Fibroblast of lung (primary cell): ENCODE measurements at regions not wholly inside any gene's neighbourhood (a gene's known extent, or its start where the extent isn't known, plus 50 kb on each side); places are given as distances from the start of the nearest gene placed in this dataset.

Experiments used
- DNase-seq, 2 donors: peaks; one replicate each; pipeline versions ENCODE4 v3.0.0 to v3.0.0-alpha.2; 2010; ENCODE audit warnings: low read depth in 2 of 2
- H2AFZ ChIP-seq: 2 replicates; pipeline ENCODE4 v1.5.1; 2012; ENCODE audit warnings: low read length, control low read depth, inconsistent platforms
- H3K27ac ChIP-seq: 2 replicates; pipeline ENCODE4 v1.5.1; 2011; ENCODE audit warnings: low read length, control low read depth; ENCODE audit not compliant: insufficient read depth
- H3K27me3 ChIP-seq: 2 replicates; pipeline ENCODE4 v1.5.1; 2011; ENCODE audit warnings: mild to moderate bottlenecking, low read length; ENCODE audit not compliant: control insufficient read depth, insufficient read depth
- H3K36me3 ChIP-seq: 2 replicates; pipeline ENCODE4 v1.5.1; 2011; ENCODE audit warnings: low read length; ENCODE audit not compliant: control insufficient read depth, insufficient read depth
- H3K4me1 ChIP-seq: 2 replicates; pipeline ENCODE4 v1.5.1; 2011; ENCODE audit warnings: low read length; ENCODE audit not compliant: control insufficient read depth, insufficient read depth; ENCODE audit errors: extremely low read depth
- H3K4me2 ChIP-seq: 2 replicates; pipeline ENCODE4 v1.5.1; 2011; ENCODE audit warnings: low read length, control low read depth; ENCODE audit not compliant: insufficient read depth; ENCODE audit errors: extremely low read depth
- H3K4me3 ChIP-seq, 4 experiments: fragments of 200-600 bp in 1 of 4; sonication (generic) in 1 of 4; replicated peaks in 1 of 4; 2 replicates each; pipeline ENCODE4 v1.5.1; 2011 to 2016; ENCODE audit warnings: low read length in 4 of 4, low read depth in 3 of 4, mild to moderate bottlenecking in 3 of 4, control low read depth in 2 of 4, inconsistent platforms in 1 of 4, mixed read lengths in 1 of 4; ENCODE audit not compliant: insufficient read depth in 1 of 4; ENCODE audit errors: control extremely low read depth in 1 of 4
- H3K79me2 ChIP-seq: 2 replicates; pipeline ENCODE4 v1.5.1; 2012; ENCODE audit warnings: mild to moderate bottlenecking, low read length, inconsistent platforms; ENCODE audit not compliant: control insufficient read depth, insufficient read depth
- H3K9ac ChIP-seq: 2 replicates; pipeline ENCODE4 v1.5.1; 2011; ENCODE audit warnings: mild to moderate bottlenecking, low read length, control low read depth; ENCODE audit not compliant: insufficient read depth
- H3K9me3 ChIP-seq: 2 replicates; pipeline ENCODE4 v1.5.1; 2012; ENCODE audit warnings: low read depth, low read length; ENCODE audit not compliant: control insufficient read depth, insufficient read depth
- H4K20me1 ChIP-seq: 2 replicates; pipeline ENCODE4 v1.5.1; 2011; ENCODE audit warnings: low read length; ENCODE audit not compliant: control insufficient read depth, insufficient read depth; ENCODE audit errors: extremely low read depth
- EZH2 ChIP-seq: IDR thresholded peaks from 2 replicates; pipeline ENCODE4 v1.5.1; 2012; ENCODE audit warnings: low read length, control low read depth, mild to moderate bottlenecking; ENCODE audit errors: missing control alignments
- TF ChIP-seq, protein P1 (sequence below), 2 donors: IDR thresholded peaks in 1 of 2; conservative IDR thresholded peaks in 1 of 2; 1 replicate in 1 of 2; 2 replicates in 1 of 2; pipeline ENCODE4 v1.5.1; 2011 to 2012; ENCODE audit warnings: low read length in 2 of 2, control low read depth in 1 of 2, inconsistent platforms in 1 of 2, low read depth in 1 of 2, mild to moderate bottlenecking in 1 of 2

DNA sequence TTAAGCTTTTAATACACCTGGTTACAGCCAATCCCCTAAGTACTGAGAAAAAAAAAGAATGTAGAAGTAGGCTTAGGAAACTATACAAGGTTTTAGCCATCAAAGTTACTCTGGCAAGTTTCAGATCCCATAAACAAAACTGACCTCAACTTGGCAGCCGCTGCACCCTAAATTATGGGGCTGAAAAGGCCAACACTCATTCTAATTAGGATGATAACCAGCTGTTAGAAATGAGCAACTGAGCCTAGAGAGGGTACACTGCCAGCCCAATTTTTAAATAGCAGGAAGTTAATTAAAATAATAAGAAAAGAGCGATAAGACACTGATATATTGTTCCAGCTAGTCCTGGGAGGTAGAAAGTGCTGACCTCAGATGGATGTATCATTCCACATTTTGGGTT, 105.7 kb upstream of the VAV3 start:
- Histone ChIP-seq H3K27me3 (no peaks in the 10 kb centered on the region), H3K9ac (no peak overlapping the region), H3K79me2 (no peaks in the 10 kb centered on the region), H3K4me2 (no peak overlapping the region), H3K9me3 (no peaks in the 10 kb centered on the region), H4K20me1 (no peaks in the 10 kb centered on the region), H3K27ac (no peak overlapping the region), H3K4me1 (no peaks in the 10 kb centered on the region), H3K4me3 (no peak overlapping the region), H3K36me3 (no peaks in the 10 kb centered on the region), H2AFZ (no peak overlapping the region)
- TF ChIP-seq EZH2: no peak
- no peak for DNase-seq

DNA sequence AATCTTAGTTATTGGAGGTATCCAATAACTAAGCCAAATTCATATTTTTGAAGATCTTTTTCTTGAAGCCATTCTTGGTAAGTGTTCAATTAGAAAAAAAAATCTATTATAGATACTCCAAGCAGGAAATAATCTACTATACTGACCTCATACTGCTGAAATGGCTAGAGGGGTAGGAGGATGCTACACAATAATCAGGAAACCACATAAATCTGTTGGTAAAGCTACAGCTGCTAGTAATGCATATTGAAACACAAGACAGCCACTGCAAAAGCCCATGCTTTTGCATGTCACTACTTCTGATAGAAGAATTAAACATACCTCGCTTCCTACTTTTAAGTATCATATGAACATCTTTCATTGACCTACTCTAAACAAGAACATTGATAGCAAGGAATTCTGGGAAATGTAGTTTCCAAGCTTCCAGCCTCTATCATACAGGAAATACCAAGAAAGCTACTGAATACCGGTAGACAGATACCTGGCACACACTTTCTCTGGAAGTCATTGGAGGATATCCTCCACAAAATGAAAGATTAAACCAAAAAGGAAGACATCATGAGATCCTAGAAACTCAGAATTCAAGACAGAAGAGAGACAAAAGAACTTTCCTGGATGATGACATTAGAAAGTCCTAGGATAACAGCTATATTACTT, 103.0 kb upstream of the VAV3 start:
- H3K9ac ChIP-seq: no peak overlapping the region
- H3K36me3 ChIP-seq: no peaks in the 10 kb centered on the region
- H3K79me2 ChIP-seq: no peaks in the 10 kb centered on the region
- no peak overlapping the region for H3K4me3 ChIP-seq
- no peaks in the 10 kb centered on the region for H4K20me1 ChIP-seq
- no peak for DNase-seq
- H3K4me2 ChIP-seq: no peak overlapping the region
- H3K4me1 ChIP-seq: no peaks in the 10 kb centered on the region
- H3K27me3 ChIP-seq: no peaks in the 10 kb centered on the region
- H3K9me3 ChIP-seq: no peaks in the 10 kb centered on the region
- H2AFZ ChIP-seq: no peak overlapping the region
- no peak overlapping the region for H3K27ac ChIP-seq
- no peak for TF ChIP-seq EZH2
- TF ChIP-seq, protein P1, sequence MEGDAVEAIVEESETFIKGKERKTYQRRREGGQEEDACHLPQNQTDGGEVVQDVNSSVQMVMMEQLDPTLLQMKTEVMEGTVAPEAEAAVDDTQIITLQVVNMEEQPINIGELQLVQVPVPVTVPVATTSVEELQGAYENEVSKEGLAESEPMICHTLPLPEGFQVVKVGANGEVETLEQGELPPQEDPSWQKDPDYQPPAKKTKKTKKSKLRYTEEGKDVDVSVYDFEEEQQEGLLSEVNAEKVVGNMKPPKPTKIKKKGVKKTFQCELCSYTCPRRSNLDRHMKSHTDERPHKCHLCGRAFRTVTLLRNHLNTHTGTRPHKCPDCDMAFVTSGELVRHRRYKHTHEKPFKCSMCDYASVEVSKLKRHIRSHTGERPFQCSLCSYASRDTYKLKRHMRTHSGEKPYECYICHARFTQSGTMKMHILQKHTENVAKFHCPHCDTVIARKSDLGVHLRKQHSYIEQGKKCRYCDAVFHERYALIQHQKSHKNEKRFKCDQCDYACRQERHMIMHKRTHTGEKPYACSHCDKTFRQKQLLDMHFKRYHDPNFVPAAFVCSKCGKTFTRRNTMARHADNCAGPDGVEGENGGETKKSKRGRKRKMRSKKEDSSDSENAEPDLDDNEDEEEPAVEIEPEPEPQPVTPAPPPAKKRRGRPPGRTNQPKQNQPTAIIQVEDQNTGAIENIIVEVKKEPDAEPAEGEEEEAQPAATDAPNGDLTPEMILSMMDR (conservative IDR thresholded peaks at IDR 0.05 in 1 of 2, IDR thresholded peaks at IDR 0.05 in 1 of 2; ENCODE audit: low read depth in 1 of 2, low read length in 2 of 2): no peak

DNA sequence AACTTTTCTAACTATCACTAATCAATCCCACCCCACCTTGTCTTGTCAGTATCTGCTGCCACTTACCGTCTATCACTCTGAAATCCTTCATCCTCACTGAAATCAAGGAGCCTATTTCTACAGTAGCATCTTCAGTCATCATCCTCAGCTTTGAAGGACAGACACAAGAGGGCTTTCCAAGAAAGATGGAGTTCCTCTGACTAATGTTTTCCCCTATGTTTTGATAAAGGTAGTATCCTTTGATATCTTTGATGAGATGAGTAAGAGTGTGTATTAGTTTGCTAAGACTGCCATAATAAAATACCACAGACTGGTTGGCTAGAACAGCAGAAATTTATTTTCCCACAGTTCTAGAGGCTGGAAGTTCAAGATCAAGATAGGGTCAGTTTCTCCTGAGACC, 101.8 kb upstream of the VAV3 start:
- H3K36me3 ChIP-seq: no peaks in the 10 kb centered on the region
- H2AFZ ChIP-seq: no peak overlapping the region
- no peak overlapping the region for H3K27ac ChIP-seq
- H3K27me3 ChIP-seq: no peaks in the 10 kb centered on the region
- H4K20me1 ChIP-seq: no peaks in the 10 kb centered on the region
- TF ChIP-seq, protein P1 (conservative IDR thresholded peaks at IDR 0.05 in 1 of 2, IDR thresholded peaks at IDR 0.05 in 1 of 2; ENCODE audit: low read depth in 1 of 2, low read length in 2 of 2): no peak
- TF ChIP-seq EZH2: no peak
- no peaks in the 10 kb centered on the region for H3K4me1 ChIP-seq
- H3K4me3 ChIP-seq: no peak overlapping the region
- no peaks in the 10 kb centered on the region for H3K79me2 ChIP-seq
- no peak overlapping the region for H3K9ac ChIP-seq
- no peak for DNase-seq
- H3K4me2 ChIP-seq: no peak overlapping the region
- no peaks in the 10 kb centered on the region for H3K9me3 ChIP-seq
